PC-9 (cell line): ENCODE measurements at regions not wholly inside any gene's neighbourhood (a gene's known extent, or its start where the extent isn't known, plus 50 kb on each side); places are given as distances from the start of the nearest gene placed in this dataset.

Experiments
- BruUV-seq: library from RNA; stranded (reverse); fragments of 400-500 nt; replicated peaks from 2 replicates; lab custom pipeline; 2021; lab: Mats Ljungman, UMichigan
- CTCF ChIA-PET: fragments of 300-600 bp; sonication (Branson Sonifier 250); formaldehyde crosslinking; loops from one replicate; lab custom pipeline; 2022; ENCODE audit warnings: antibody characterized with exemption; lab: Charles Lee
- POLR2A ChIA-PET: fragments of 300-600 bp; sonication (Branson Sonifier 250); formaldehyde crosslinking; loops from one replicate; lab custom pipeline; 2022; ENCODE audit warnings: antibody characterized with exemption; ENCODE audit not compliant: unreplicated experiment; lab: Charles Lee
- DNase-seq, 2 experiments: peaks; one replicate each; pipeline versions ENCODE4 v3.0.0 to v3.0.0-alpha.2; 2015 to 2022; ENCODE audit warnings: mixed read lengths in 1 of 2
- H2AFZ ChIP-seq: fragments of 200-600 bp; sonication (generic); 2 replicates; pipeline ENCODE4 v1.8.1; 2017; ENCODE audit warnings: antibody characterized with exemption
- H3F3A ChIP-seq: fragments of 200-600 bp; sonication (generic); 2 replicates; pipeline ENCODE4 v1.8.1; 2017; ENCODE audit warnings: antibody characterized with exemption, mild to moderate bottlenecking, low read depth; ENCODE audit not compliant: insufficient read depth
- H3K27ac ChIP-seq: fragments of 200-600 bp; sonication (generic); 2 replicates; pipeline ENCODE4 v1.6.1; 2016; ENCODE audit warnings: mixed run types
- H3K27me3 ChIP-seq: fragments of 200-600 bp; sonication (generic); 2 replicates; pipeline ENCODE4 v1.6.1; 2016; ENCODE audit warnings: low read depth, mixed run types; ENCODE audit not compliant: insufficient read depth
- H3K36me3 ChIP-seq: fragments of 200-600 bp; sonication (generic); 2 replicates; pipeline ENCODE4 v1.6.1; 2016; ENCODE audit warnings: low read depth, mixed run types
- H3K4me1 ChIP-seq: fragments of 200-600 bp; sonication (generic); replicated peaks from 2 replicates; pipeline ENCODE4 v1.6.1; 2016; ENCODE audit warnings: mixed run types; ENCODE audit not compliant: insufficient read depth
- H3K4me2 ChIP-seq: fragments of 200-600 bp; sonication (generic); 2 replicates; pipeline ENCODE4 v1.6.1; 2017; ENCODE audit warnings: mixed run types
- H3K4me3 ChIP-seq: fragments of 200-600 bp; sonication (generic); 2 replicates; pipeline ENCODE4 v1.6.1; 2016; ENCODE audit warnings: mixed run types
- H3K79me2 ChIP-seq: fragments of 200-600 bp; sonication (generic); 2 replicates; pipeline ENCODE4 v1.6.1; 2017; ENCODE audit warnings: low read depth, mixed run types
- H3K9me2 ChIP-seq: fragments of 200-600 bp; sonication (generic); 2 replicates; pipeline ENCODE4 v1.8.1; 2017; ENCODE audit warnings: mild to moderate bottlenecking; ENCODE audit not compliant: insufficient read depth
- H3K9me3 ChIP-seq: fragments of 200-600 bp; sonication (generic); 2 replicates; pipeline ENCODE4 v1.8.1; 2016; ENCODE audit warnings: low read depth; ENCODE audit not compliant: insufficient read depth
- H4K20me1 ChIP-seq: fragments of 200-600 bp; sonication (generic); 2 replicates; pipeline ENCODE4 v1.8.1; 2017; ENCODE audit not compliant: insufficient read depth
- EZH2 ChIP-seq: fragments of 200-600 bp; sonication (generic); IDR thresholded peaks from 2 replicates; pipeline ENCODE4 v1.8.0; 2017; ENCODE audit warnings: antibody characterized with exemption, low read depth
- intact Hi-C: fragments of 100-400 bp; cut with micrococcal nuclease; formaldehyde crosslinking; loops from one replicate; pipeline ENCODE4 v1.10.0; 2022; ENCODE audit not compliant: unreplicated experiment
- TF ChIP-seq, protein P1 (sequence below): fragments of 200-600 bp; sonication (generic); conservative IDR thresholded peaks from 2 replicates; pipeline ENCODE4 v1.6.1; 2017; ENCODE audit warnings: mixed run types, antibody characterized with exemption, mild to moderate bottlenecking, moderate library complexity

DNA sequence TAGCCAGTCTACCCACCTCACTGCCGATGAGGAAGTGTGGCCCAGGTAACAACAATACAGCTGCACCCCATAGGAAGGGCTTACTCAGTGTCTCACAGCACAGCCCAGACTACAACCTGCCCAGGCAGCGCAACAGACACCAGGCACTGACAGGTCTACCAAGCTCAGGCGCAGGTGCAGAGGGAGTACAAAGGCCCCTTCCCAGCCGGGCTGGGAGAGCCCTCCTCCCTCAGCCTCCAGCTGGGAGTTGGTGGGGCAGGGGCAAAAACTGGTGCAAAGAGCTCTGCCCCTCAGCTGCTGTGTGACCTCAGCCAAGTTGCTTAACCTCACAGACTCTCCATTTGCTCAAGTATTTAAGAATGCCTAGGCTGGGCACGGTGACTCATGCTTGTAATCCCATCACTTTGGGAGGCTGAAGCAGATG is 112.6 kb upstream of the LHX1 start:
- H3F3A ChIP-seq = no peaks in the 10 kb centered on the region
- ChIA-PET POLR2A (interaction anchor here (0.6 kb wide), 1 partner anchor 57 kb away, joined by 3 read pairs; no protein-coding TSS in a partner anchor), CTCF (no interaction called here)
- no peaks in the 10 kb centered on the region for H3K79me2 ChIP-seq
- TF ChIP-seq EZH2 = no peak
- TF ChIP-seq, protein P1, sequence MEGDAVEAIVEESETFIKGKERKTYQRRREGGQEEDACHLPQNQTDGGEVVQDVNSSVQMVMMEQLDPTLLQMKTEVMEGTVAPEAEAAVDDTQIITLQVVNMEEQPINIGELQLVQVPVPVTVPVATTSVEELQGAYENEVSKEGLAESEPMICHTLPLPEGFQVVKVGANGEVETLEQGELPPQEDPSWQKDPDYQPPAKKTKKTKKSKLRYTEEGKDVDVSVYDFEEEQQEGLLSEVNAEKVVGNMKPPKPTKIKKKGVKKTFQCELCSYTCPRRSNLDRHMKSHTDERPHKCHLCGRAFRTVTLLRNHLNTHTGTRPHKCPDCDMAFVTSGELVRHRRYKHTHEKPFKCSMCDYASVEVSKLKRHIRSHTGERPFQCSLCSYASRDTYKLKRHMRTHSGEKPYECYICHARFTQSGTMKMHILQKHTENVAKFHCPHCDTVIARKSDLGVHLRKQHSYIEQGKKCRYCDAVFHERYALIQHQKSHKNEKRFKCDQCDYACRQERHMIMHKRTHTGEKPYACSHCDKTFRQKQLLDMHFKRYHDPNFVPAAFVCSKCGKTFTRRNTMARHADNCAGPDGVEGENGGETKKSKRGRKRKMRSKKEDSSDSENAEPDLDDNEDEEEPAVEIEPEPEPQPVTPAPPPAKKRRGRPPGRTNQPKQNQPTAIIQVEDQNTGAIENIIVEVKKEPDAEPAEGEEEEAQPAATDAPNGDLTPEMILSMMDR = no peak
- H2AFZ ChIP-seq = no peak overlapping the region
- no peak overlapping the region for H3K4me3 ChIP-seq
- no peak overlapping the region for H3K27ac ChIP-seq
- H3K36me3 ChIP-seq = no peaks in the 10 kb centered on the region
- no peaks in the 10 kb centered on the region for H3K4me1 ChIP-seq
- no peaks in the 10 kb centered on the region for H3K9me3 ChIP-seq
- peaks cover 8% of the 10 kb centered on the region; the same call in 1 of the 2 replicates for H3K27me3 ChIP-seq
- DNase-seq = no peak
- no peaks in the 10 kb centered on the region for H4K20me1 ChIP-seq
- H3K4me2 ChIP-seq = no peak overlapping the region
- H3K9me2 ChIP-seq = no peaks in the 10 kb centered on the region
- no TSS peak for BruUV-seq
- intact Hi-C loops = no loop called here

DNA sequence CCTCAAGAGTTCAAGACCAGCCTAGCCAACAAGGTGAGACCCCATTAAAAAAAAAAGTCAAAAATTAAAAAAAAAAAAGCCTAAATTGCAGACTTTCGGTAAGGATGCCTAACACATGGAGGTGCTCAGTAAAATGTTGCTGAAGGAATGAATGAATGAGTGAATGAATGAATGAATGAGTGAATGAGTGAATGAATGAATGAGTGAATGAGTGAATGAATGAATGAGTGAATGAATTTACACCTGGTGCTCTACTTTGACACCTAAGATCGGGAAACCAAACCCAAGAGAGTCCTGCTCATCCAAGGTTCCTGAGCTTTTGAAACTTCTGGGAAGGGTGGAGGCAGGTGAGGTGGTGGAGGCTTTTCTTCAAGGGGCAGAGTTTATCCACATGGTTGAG is 112.2 kb upstream of the LHX1 start:
- no TSS peak for BruUV-seq
- no peak overlapping the region for H2AFZ ChIP-seq
- no peak overlapping the region for H3K4me3 ChIP-seq
- no peaks in the 10 kb centered on the region for H3K9me3 ChIP-seq
- intact Hi-C loops = no loop called here
- no peaks in the 10 kb centered on the region for H3K79me2 ChIP-seq
- TF ChIP-seq EZH2 = no peak
- TF ChIP-seq, protein P1 = no peak
- no peaks in the 10 kb centered on the region for H3K4me1 ChIP-seq
- H3F3A ChIP-seq = no peaks in the 10 kb centered on the region
- H3K36me3 ChIP-seq = no peaks in the 10 kb centered on the region
- DNase-seq = no peak
- POLR2A ChIA-PET = no interaction called here
- CTCF ChIA-PET = no interaction called here
- H4K20me1 ChIP-seq = no peaks in the 10 kb centered on the region
- no peak overlapping the region for H3K4me2 ChIP-seq
- peaks cover 8% of the 10 kb centered on the region; the same call in 1 of the 2 replicates for H3K27me3 ChIP-seq
- H3K9me2 ChIP-seq = no peaks in the 10 kb centered on the region
- H3K27ac ChIP-seq = no peak overlapping the region

DNA sequence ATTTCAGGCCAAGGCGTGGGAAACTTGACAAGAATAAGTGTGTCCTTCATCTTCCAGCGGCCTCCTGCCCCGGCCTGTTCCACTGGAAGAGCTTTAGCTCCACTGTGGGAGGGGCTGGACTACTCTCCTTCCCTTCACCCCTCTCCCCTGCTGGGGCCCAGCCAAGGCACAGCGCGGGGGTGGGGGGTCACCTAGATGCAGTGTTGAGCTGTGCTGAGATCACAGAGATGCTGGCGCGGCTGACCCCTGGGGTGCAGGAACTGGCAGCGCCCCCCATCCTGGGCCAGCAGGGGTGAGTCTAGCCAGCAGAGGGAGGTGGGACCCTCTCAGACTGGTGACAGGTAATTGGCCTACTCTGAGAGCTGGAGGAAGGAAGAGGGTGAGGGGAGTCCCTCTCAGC is 111.8 kb upstream of the LHX1 start:
- DNase-seq = no peak
- Histone ChIP-seq H3K4me1 (no peaks in the 10 kb centered on the region), H3K27ac (no peak overlapping the region), H3K27me3 (peaks cover 4% of the 10 kb centered on the region; the same call in 1 of the 2 replicates), H3K4me3 (no peak overlapping the region), H3K36me3 (no peaks in the 10 kb centered on the region), H3F3A (no peaks in the 10 kb centered on the region), H3K79me2 (no peaks in the 10 kb centered on the region), H3K9me3 (no peaks in the 10 kb centered on the region), H4K20me1 (no peaks in the 10 kb centered on the region), H3K4me2 (no peak overlapping the region), H2AFZ (no peak overlapping the region), H3K9me2 (no peaks in the 10 kb centered on the region)
- ChIA-PET POLR2A (no interaction called here), CTCF (no interaction called here)
- intact Hi-C loops = no loop called here
- no peak for TF ChIP-seq EZH2
- TF ChIP-seq, protein P1 = no peak
- BruUV-seq = no TSS peak
